ENCODE measurements at regions not wholly inside any gene's neighbourhood (a gene's known extent, or its start where the extent isn't known, plus 50 kb on each side); places are given as distances from the start of the nearest gene placed in this dataset.

- Histone ChIP-seq H3K27me3 (ENCODE audit: insufficient read depth, low read depth, severe bottlenecking) (peaks cover 36% of the 10 kb centered on the region), H3K36me3 (no peaks in the 10 kb centered on the region), H3K27ac (no peak overlapping the region), H3K4me3 (ENCODE audit: low read depth, low read length) (no peak overlapping the region), H3K9me3 (ENCODE audit: severe bottlenecking) (no peaks in the 10 kb centered on the region)
- DNase-seq = no peak
- TF ChIP-seq CTCF (IDR thresholded peaks at IDR 0.05; ENCODE audit: low read depth, low read length) = no peak
These were observed 176.6 kb upstream of the SP4 start for GRCh38 chr7:21251151-21251800.

GRCh38 chr7:21253740-21254687 lies 173.9 kb upstream of the SP4 start:
- TF ChIP-seq CTCF (IDR thresholded peaks at IDR 0.05; ENCODE audit: low read depth, low read length) = peak; percentile 71
- Histone ChIP-seq H3K27me3 (ENCODE audit: insufficient read depth, low read depth, severe bottlenecking) (peaks cover 36% of the 10 kb centered on the region), H3K9me3 (ENCODE audit: severe bottlenecking) (no peaks in the 10 kb centered on the region), H3K4me3 (ENCODE audit: low read depth, low read length) (no peak overlapping the region), H3K27ac (no peak overlapping the region), H3K36me3 (no peaks in the 10 kb centered on the region)
- DNase-seq = peak; percentile 77

GRCh38 chr7:21256310-21256877 lies 171.5 kb upstream of the SP4 start:
- Histone ChIP-seq H3K27ac (no peak overlapping the region), H3K4me3 (ENCODE audit: low read depth, low read length) (no peak overlapping the region), H3K36me3 (no peaks in the 10 kb centered on the region), H3K27me3 (ENCODE audit: insufficient read depth, low read depth, severe bottlenecking) (peaks cover 30% of the 10 kb centered on the region), H3K9me3 (ENCODE audit: severe bottlenecking) (no peaks in the 10 kb centered on the region)
- no peak for TF ChIP-seq CTCF (IDR thresholded peaks at IDR 0.05; ENCODE audit: low read depth, low read length)
- no peak for DNase-seq

- no peaks in the 10 kb centered on the region for H3K36me3 ChIP-seq
- no peak overlapping the region for H3K4me3 ChIP-seq (ENCODE audit: low read depth, low read length)
- peaks cover 11% of the 10 kb centered on the region for H3K27me3 ChIP-seq (ENCODE audit: insufficient read depth, low read depth, severe bottlenecking)
- H3K27ac ChIP-seq = no peak overlapping the region
- no peak for DNase-seq
- no peaks in the 10 kb centered on the region for H3K9me3 ChIP-seq (ENCODE audit: severe bottlenecking)
- no peak for TF ChIP-seq CTCF (IDR thresholded peaks at IDR 0.05; ENCODE audit: low read depth, low read length)
These were observed 166.9 kb upstream of the SP4 start for GRCh38 chr7:21260939-21261338.

- Histone ChIP-seq H3K36me3 (no peaks in the 10 kb centered on the region), H3K4me3 (ENCODE audit: low read depth, low read length) (no peak overlapping the region), H3K27me3 (ENCODE audit: insufficient read depth, low read depth, severe bottlenecking) (peaks cover 20% of the 10 kb centered on the region), H3K9me3 (ENCODE audit: severe bottlenecking) (no peaks in the 10 kb centered on the region), H3K27ac (no peak overlapping the region)
- peak; percentile 61 for TF ChIP-seq CTCF (IDR thresholded peaks at IDR 0.05; ENCODE audit: low read depth, low read length)
- DNase-seq = peak; percentile 60
These were observed 166.0 kb upstream of the SP4 start for GRCh38 chr7:21261627-21262594.

All from WERI-Rb-1 (cell line).